IMR-90 (cell line): ENCODE measurements at regions not wholly inside any gene's neighbourhood (a gene's known extent, or its start where the extent isn't known, plus 50 kb on each side); places are given as distances from the start of the nearest gene placed in this dataset.

Experiments used
- ATAC-seq: fragments of 200-7000 bp; cut with Tn5 transposase; 2 replicates; pipeline ENCODE4 v1.9.1; 2020; ENCODE audit warnings: low read depth, mild to moderate bottlenecking, moderate library complexity
- BruUV-seq: library from RNA; stranded (reverse); fragments of 400-500 nt; replicated peaks from 2 replicates; lab custom pipeline; 2021; lab: Mats Ljungman, UMichigan
- CTCF ChIA-PET: fragments of 300-600 bp; formaldehyde crosslinking; extraction: SDS; loops from one replicate; lab custom pipeline; 2021; ENCODE audit warnings: antibody characterized with exemption; lab: Yijun Ruan, JAX
- POLR2A ChIA-PET: fragments of 300-600 bp; sonication (Branson Sonifier 250); formaldehyde crosslinking; loops from one replicate; lab custom pipeline; 2022; ENCODE audit warnings: antibody characterized with exemption; ENCODE audit not compliant: unreplicated experiment; lab: Charles Lee
- DNase-seq: peaks from one replicate; pipeline ENCODE4 v3.0.0; 2013
- H2AFZ ChIP-seq: replicated peaks from 2 replicates; pipeline ENCODE3; 2013; ENCODE audit warnings: low read length, mild to moderate bottlenecking; ENCODE audit not compliant: poor library complexity
- H2AK5ac ChIP-seq: 2 replicates; pipeline ENCODE4 v1.6.1; 2013; ENCODE audit warnings: low read depth, low read length, inconsistent platforms
- H2AK9ac ChIP-seq: replicated peaks from 2 replicates; pipeline ENCODE3; 2013; ENCODE audit warnings: mild to moderate bottlenecking, low read depth, low read length, moderate library complexity; ENCODE audit not compliant: poor library complexity
- H2BK120ac ChIP-seq: 2 replicates; pipeline ENCODE4 v1.6.1; 2013; ENCODE audit warnings: low read depth, low read length, inconsistent platforms
- H2BK15ac ChIP-seq: 3 replicates; pipeline ENCODE4 v1.6.1; 2013; ENCODE audit warnings: low read depth, low read length, inconsistent platforms
- H2BK20ac ChIP-seq: 2 replicates; pipeline ENCODE4 v1.6.1; 2013; ENCODE audit warnings: low read depth, mild to moderate bottlenecking, inconsistent platforms, low read length, moderate library complexity
- H2BK5ac ChIP-seq: 2 replicates; pipeline ENCODE4 v1.6.1; 2013; ENCODE audit warnings: mild to moderate bottlenecking, low read depth, low read length, inconsistent platforms; ENCODE audit not compliant: poor library complexity, severe bottlenecking
- H3K14ac ChIP-seq: replicated peaks from 2 replicates; pipeline ENCODE4 v1.6.1; 2013; ENCODE audit warnings: low read depth, low read length, inconsistent platforms
- H3K18ac ChIP-seq: 2 replicates; pipeline ENCODE4 v1.6.1; 2013; ENCODE audit warnings: low read depth, low read length, control low read depth
- H3K23ac ChIP-seq: 2 replicates; pipeline ENCODE4 v1.6.1; 2013; ENCODE audit warnings: low read depth, low read length, inconsistent platforms
- H3K27ac ChIP-seq: 2 replicates; pipeline ENCODE4 v1.5.1; 2013; ENCODE audit warnings: mild to moderate bottlenecking, control low read depth, low read length; ENCODE audit not compliant: insufficient read depth
- H3K27me3 ChIP-seq: 2 replicates; pipeline ENCODE4 v1.6.1; 2013; ENCODE audit warnings: low read length; ENCODE audit not compliant: control insufficient read depth, insufficient read depth
- H3K36me3 ChIP-seq: 2 replicates; pipeline ENCODE4 v1.6.1; 2013; ENCODE audit warnings: low read length, mixed read lengths; ENCODE audit not compliant: control insufficient read depth, insufficient read depth
- H3K4ac ChIP-seq: 2 replicates; pipeline ENCODE4 v1.6.1; 2013; ENCODE audit warnings: low read depth, low read length, inconsistent platforms
- H3K4me1 ChIP-seq: 2 replicates; pipeline ENCODE4 v1.6.1; 2013; ENCODE audit warnings: low read length, mixed read lengths; ENCODE audit not compliant: control insufficient read depth, insufficient read depth
- H3K4me2 ChIP-seq: 2 replicates; pipeline ENCODE4 v1.6.1; 2013; ENCODE audit warnings: low read depth, mild to moderate bottlenecking, control low read depth, low read length, moderate library complexity
- H3K4me3 ChIP-seq: 2 replicates; pipeline ENCODE4 v1.5.1; 2013; ENCODE audit warnings: low read depth, mild to moderate bottlenecking, control low read depth, low read length, moderate library complexity; ENCODE audit not compliant: insufficient read depth
- H3K56ac ChIP-seq: 2 replicates; pipeline ENCODE4 v1.6.1; 2013; ENCODE audit warnings: low read length, inconsistent platforms; ENCODE audit not compliant: insufficient read depth; ENCODE audit errors: extremely low read depth
- H3K79me1 ChIP-seq, 2 experiments: 2 replicates each; pipeline ENCODE4 v1.6.1; 2013; ENCODE audit warnings: low read length in 2 of 2, inconsistent platforms in 1 of 2, low read depth in 1 of 2
- H3K9ac ChIP-seq: 2 replicates; pipeline ENCODE4 v1.6.1; 2013; ENCODE audit warnings: low read depth, low read length, control low read depth
- H3K9me1 ChIP-seq: 2 replicates; pipeline ENCODE4 v1.6.1; 2013; ENCODE audit warnings: low read length, inconsistent platforms; ENCODE audit not compliant: insufficient read depth
- H3K9me3 ChIP-seq: 2 replicates; pipeline ENCODE4 v1.6.1; 2013; ENCODE audit warnings: low read length; ENCODE audit not compliant: control insufficient read depth, insufficient read depth
- H4K20me1 ChIP-seq: 2 replicates; pipeline ENCODE4 v1.6.1; 2013; ENCODE audit warnings: low read length, inconsistent platforms; ENCODE audit not compliant: insufficient read depth
- H4K5ac ChIP-seq: 2 replicates; pipeline ENCODE4 v1.6.1; 2013; ENCODE audit warnings: mild to moderate bottlenecking, low read depth, low read length, control low read depth
- H4K8ac ChIP-seq, 2 experiments: 2 replicates each; pipeline ENCODE4 v1.6.1; 2013; ENCODE audit warnings: low read depth in 2 of 2, low read length in 2 of 2, control low read depth in 1 of 2, inconsistent platforms in 1 of 2
- H4K91ac ChIP-seq: 2 replicates; pipeline ENCODE4 v1.6.1; 2013; ENCODE audit warnings: low read depth, low read length, inconsistent platforms; ENCODE audit not compliant: insufficient read depth
- BHLHE40 ChIP-seq: fragments of 150-350 bp; IDR thresholded peaks from 2 replicates; pipeline ENCODE4 v1.6.1; 2016; ENCODE audit warnings: mild to moderate bottlenecking, low read depth, low read length
- CEBPB ChIP-seq: IDR thresholded peaks from 2 replicates; pipeline ENCODE4 v1.6.1; 2012; ENCODE audit warnings: low read depth, low read length, improper control_type of control experiment
- CHD1 ChIP-seq: IDR thresholded peaks from 2 replicates; pipeline ENCODE4 v1.6.1; 2012; ENCODE audit warnings: low read depth, low read length, improper control_type of control experiment
- FOS ChIP-seq: fragments of 150-350 bp; IDR thresholded peaks from 2 replicates; pipeline ENCODE4 v1.6.1; 2016; ENCODE audit warnings: low read depth, low read length
- MAFK ChIP-seq: IDR thresholded peaks from 2 replicates; pipeline ENCODE4 v1.6.1; 2012; ENCODE audit warnings: low read depth, low read length, improper control_type of control experiment
- MAZ ChIP-seq: IDR thresholded peaks from 2 replicates; pipeline ENCODE4 v1.6.1; 2012; ENCODE audit warnings: low read depth, mild to moderate bottlenecking, low read length, improper control_type of control experiment, moderate library complexity, borderline replicate concordance
- MXI1 ChIP-seq: IDR thresholded peaks from 2 replicates; pipeline ENCODE4 v1.6.1; 2012; ENCODE audit warnings: low read depth, mild to moderate bottlenecking, low read length, moderate library complexity, borderline replicate concordance
- NFE2L2 ChIP-seq: fragments of 150-350 bp; IDR thresholded peaks from 2 replicates; pipeline ENCODE4 v1.6.1; 2016; ENCODE audit warnings: low read depth, mild to moderate bottlenecking, low read length
- POLR2A ChIP-seq: IDR thresholded peaks from 2 replicates; pipeline ENCODE4 v1.6.1; 2012; ENCODE audit warnings: mild to moderate bottlenecking, low read depth, low read length
- RAD21 ChIP-seq: IDR thresholded peaks from 2 replicates; pipeline ENCODE4 v1.6.1; 2012; ENCODE audit warnings: low read length, improper control_type of control experiment
- RCOR1 ChIP-seq: IDR thresholded peaks from 2 replicates; pipeline ENCODE4 v1.6.1; 2012; ENCODE audit warnings: mild to moderate bottlenecking, low read length, improper control_type of control experiment; ENCODE audit not compliant: insufficient replicate concordance
- RFX5 ChIP-seq: IDR thresholded peaks from 2 replicates; pipeline ENCODE4 v1.8.0; 2012; ENCODE audit warnings: low read depth, mild to moderate bottlenecking, low read length, moderate library complexity
- SMC3 ChIP-seq: fragments of 150-350 bp; IDR thresholded peaks from 2 replicates; pipeline ENCODE4 v1.6.1; 2016; ENCODE audit warnings: low read depth, mild to moderate bottlenecking, antibody characterized with exemption, low read length, moderate library complexity
- WGBS, 2 experiments: methylation state at CpG; one replicate each; pipeline versions ENCODE4 v1.1.5 to v1.1.7; 2013; ENCODE audit warnings: missing lambda C conversion rate in 2 of 2; ENCODE audit not compliant: insufficient read length in 1 of 2; ENCODE audit errors: extremely low coverage in 2 of 2; 5-methylcytosine and 5-hydroxymethylcytosine counted together
- dilution Hi-C: fragments of 300-500 bp; cut with HindIII; formaldehyde crosslinking; loops from one replicate; pipeline ENCODE4 v1.14.3; 2018; ENCODE audit warnings: low sequenced_read_pairs; ENCODE audit not compliant: unreplicated experiment
- in situ Hi-C: fragments of 300-500 bp; cut with MboI; formaldehyde crosslinking; loops from 3 replicates; pipeline ENCODE4 v1.14.3; 2019; ENCODE audit warnings: low sequenced_read_pairs, inconsistent platforms, mixed read lengths
- intact Hi-C: fragments of 100-400 bp; cut with micrococcal nuclease; formaldehyde crosslinking; loops from 2 replicates; pipeline ENCODE4 v1.10.0; 2022
- TF ChIP-seq, protein P1 (sequence below): fragments of 150-350 bp; IDR thresholded peaks from 2 replicates; pipeline ENCODE4 v1.6.1; 2017; ENCODE audit warnings: mild to moderate bottlenecking, antibody characterized with exemption, low read length, low read depth
- TF ChIP-seq, protein P2 (sequence below): conservative IDR thresholded peaks from 2 replicates; pipeline ENCODE4 v1.5.1; 2012; ENCODE audit warnings: mild to moderate bottlenecking, low read depth, low read length, improper control_type of control experiment
- TF ChIP-seq, protein P3 (sequence below): fragments of 150-350 bp; IDR thresholded peaks from 2 replicates; pipeline ENCODE4 v1.6.1; 2016; ENCODE audit warnings: low read depth, mild to moderate bottlenecking, low read length, moderate library complexity, borderline replicate concordance

DNA sequence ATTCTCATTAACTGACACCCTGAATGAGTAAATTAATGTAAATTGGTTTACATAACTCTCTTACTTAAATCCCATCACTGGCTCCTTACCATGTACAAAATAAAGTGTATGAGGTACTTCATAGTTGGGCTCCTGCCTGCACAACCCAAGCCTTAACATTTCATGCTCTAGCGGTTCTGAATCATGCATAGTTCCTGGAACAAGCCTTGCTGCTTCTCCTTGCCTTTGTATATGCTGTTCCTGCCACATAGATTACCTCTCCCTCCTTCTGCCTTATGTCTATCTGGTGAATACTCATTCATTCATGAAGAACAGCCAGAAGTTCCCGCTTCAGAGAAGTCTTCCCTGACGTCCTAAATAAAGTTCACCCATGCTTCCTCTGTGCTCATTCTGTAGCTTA is 594.7 kb downstream of the SMARCA1 start:
- Histone ChIP-seq H3K14ac (no peak overlapping the region), H3K4me3 (no peak overlapping the region), H2AFZ (no peak overlapping the region), H3K9me3 (no peaks in the 10 kb centered on the region), H3K27ac (no peak overlapping the region), H2BK5ac (no peak overlapping the region), H2AK9ac (no peak overlapping the region), H3K27me3 (no peaks in the 10 kb centered on the region), H2BK20ac (no peak overlapping the region), H2BK120ac (no peak overlapping the region), H4K20me1 (no peaks in the 10 kb centered on the region), H3K23ac (no peak overlapping the region), H3K9ac (no peak overlapping the region), H4K8ac (no peak overlapping the region), H3K4me2 (no peak overlapping the region), H3K9me1 (no peaks in the 10 kb centered on the region), H3K4me1 (no peaks in the 10 kb centered on the region), H3K56ac (no peak overlapping the region), H2BK15ac (no peak overlapping the region), H4K91ac (no peak overlapping the region), H3K18ac (no peak overlapping the region), H3K79me1 (no peaks in the 10 kb centered on the region), H4K5ac (no peak overlapping the region), H2AK5ac (no peak overlapping the region), H3K36me3 (no peaks in the 10 kb centered on the region), H3K4ac (no peak overlapping the region)
- TF ChIP-seq FOS (no peak), RFX5 (no peak), NFE2L2 (no peak), CEBPB (no peak), RCOR1 (no peak), MXI1 (no peak), MAZ (no peak), POLR2A (no peak), SMC3 (no peak), BHLHE40 (no peak), MAFK (no peak), CHD1 (no peak), RAD21 (no peak)
- TF ChIP-seq, protein P1, sequence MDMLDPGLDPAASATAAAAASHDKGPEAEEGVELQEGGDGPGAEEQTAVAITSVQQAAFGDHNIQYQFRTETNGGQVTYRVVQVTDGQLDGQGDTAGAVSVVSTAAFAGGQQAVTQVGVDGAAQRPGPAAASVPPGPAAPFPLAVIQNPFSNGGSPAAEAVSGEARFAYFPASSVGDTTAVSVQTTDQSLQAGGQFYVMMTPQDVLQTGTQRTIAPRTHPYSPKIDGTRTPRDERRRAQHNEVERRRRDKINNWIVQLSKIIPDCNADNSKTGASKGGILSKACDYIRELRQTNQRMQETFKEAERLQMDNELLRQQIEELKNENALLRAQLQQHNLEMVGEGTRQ = no peak
- TF ChIP-seq, protein P2, sequence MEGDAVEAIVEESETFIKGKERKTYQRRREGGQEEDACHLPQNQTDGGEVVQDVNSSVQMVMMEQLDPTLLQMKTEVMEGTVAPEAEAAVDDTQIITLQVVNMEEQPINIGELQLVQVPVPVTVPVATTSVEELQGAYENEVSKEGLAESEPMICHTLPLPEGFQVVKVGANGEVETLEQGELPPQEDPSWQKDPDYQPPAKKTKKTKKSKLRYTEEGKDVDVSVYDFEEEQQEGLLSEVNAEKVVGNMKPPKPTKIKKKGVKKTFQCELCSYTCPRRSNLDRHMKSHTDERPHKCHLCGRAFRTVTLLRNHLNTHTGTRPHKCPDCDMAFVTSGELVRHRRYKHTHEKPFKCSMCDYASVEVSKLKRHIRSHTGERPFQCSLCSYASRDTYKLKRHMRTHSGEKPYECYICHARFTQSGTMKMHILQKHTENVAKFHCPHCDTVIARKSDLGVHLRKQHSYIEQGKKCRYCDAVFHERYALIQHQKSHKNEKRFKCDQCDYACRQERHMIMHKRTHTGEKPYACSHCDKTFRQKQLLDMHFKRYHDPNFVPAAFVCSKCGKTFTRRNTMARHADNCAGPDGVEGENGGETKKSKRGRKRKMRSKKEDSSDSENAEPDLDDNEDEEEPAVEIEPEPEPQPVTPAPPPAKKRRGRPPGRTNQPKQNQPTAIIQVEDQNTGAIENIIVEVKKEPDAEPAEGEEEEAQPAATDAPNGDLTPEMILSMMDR = no peak
- TF ChIP-seq, protein P3, sequence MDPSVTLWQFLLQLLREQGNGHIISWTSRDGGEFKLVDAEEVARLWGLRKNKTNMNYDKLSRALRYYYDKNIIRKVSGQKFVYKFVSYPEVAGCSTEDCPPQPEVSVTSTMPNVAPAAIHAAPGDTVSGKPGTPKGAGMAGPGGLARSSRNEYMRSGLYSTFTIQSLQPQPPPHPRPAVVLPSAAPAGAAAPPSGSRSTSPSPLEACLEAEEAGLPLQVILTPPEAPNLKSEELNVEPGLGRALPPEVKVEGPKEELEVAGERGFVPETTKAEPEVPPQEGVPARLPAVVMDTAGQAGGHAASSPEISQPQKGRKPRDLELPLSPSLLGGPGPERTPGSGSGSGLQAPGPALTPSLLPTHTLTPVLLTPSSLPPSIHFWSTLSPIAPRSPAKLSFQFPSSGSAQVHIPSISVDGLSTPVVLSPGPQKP = no peak
- in situ Hi-C loops (no loop called here), intact Hi-C loops (no loop called here), dilution Hi-C loops (no loop called here)
- ATAC-seq (no peak), DNase-seq (no peak)
- ChIA-PET CTCF (no interaction called here), POLR2A (no interaction called here)
- BruUV-seq = no TSS peak
- no CpG with 5 or more reads among the region's 3 CpGs for WGBS, 2 experiments
